Esophagus muscularis mucosa (tissue), 4 donors: ENCODE measurements at regions not wholly inside any gene's neighbourhood (a gene's known extent, or its start where the extent isn't known, plus 50 kb on each side); places are given as distances from the start of the nearest gene placed in this dataset.
A peak's percentile ranks its signal among the peaks of the same experiment; 100 is the strongest.

Experiments
- DNase-seq: peaks from one replicate; pipeline ENCODE4 v3.0.0-alpha.2; 2017; ENCODE audit errors: extremely low spot score
- H3K27ac ChIP-seq, 4 donors: fragments of 200-600 bp; sonication (generic); replicated peaks in 1 of 4; 1 replicate in 3 of 4; 2 replicates in 1 of 4; pipeline ENCODE4 v1.5.1; 2016 to 2019; ENCODE audit warnings: mild to moderate bottlenecking in 1 of 4
- H3K27me3 ChIP-seq, 4 donors: fragments of 200-600 bp; sonication (generic); one replicate each; pipeline versions ENCODE4 v1.5.1 to v1.6.0; 2016 to 2019
- H3K36me3 ChIP-seq, 4 donors: fragments of 200-600 bp; sonication (generic); one replicate each; pipeline ENCODE4 v1.5.1; 2016 to 2019
- H3K4me1 ChIP-seq, 4 donors: fragments of 200-600 bp; sonication (generic); one replicate each; pipeline ENCODE4 v1.5.1; 2016 to 2019
- H3K4me3 ChIP-seq, 4 donors: fragments of 200-600 bp; sonication (generic); 1 replicate in 2 of 4; 2 replicates in 2 of 4; pipeline ENCODE4 v1.5.1; 2016 to 2019; ENCODE audit warnings: mild to moderate bottlenecking in 4 of 4, moderate library complexity in 1 of 4
- H3K9me3 ChIP-seq, 4 donors: fragments of 200-600 bp; sonication (generic); 1 replicate in 3 of 4; 2 replicates in 1 of 4; pipeline ENCODE4 v1.5.1; 2016 to 2019
- CTCF ChIP-seq, 3 experiments: fragments of 200-600 bp in 2 of 3; fragments of 450-650 bp in 1 of 3; sonication (generic) in 2 of 3; IDR thresholded peaks; one replicate each; pipeline ENCODE4 v1.5.1; 2017 to 2019; ENCODE audit warnings: antibody characterized with exemption in 3 of 3, mild to moderate bottlenecking in 2 of 3, moderate library complexity in 1 of 3
- EP300 ChIP-seq: sonication (generic); formaldehyde crosslinking; IDR thresholded peaks from one replicate; pipeline ENCODE4 v1.6.1; 2017; ENCODE audit warnings: antibody characterized with exemption
- POLR2A ChIP-seq: fragments of 450-650 bp; IDR thresholded peaks from one replicate; pipeline ENCODE4 v1.6.1; 2017; ENCODE audit warnings: antibody characterized with exemption, moderate library complexity, mild to moderate bottlenecking, low read depth
- POLR2AphosphoS5 ChIP-seq, 2 donors: sonication (generic); formaldehyde crosslinking; IDR thresholded peaks; one replicate each; pipeline ENCODE4 v1.6.1; 2017; ENCODE audit warnings: antibody characterized with exemption in 2 of 2
- WGBS: methylation state at CpG from one replicate; pipeline ENCODE4 v1.1.5; 2018; 5-methylcytosine and 5-hydroxymethylcytosine counted together
- intact Hi-C: fragments of 100-400 bp; cut with DNase I; formaldehyde crosslinking; loops from one replicate; pipeline ENCODE4 v1.15.1; 2023

- Histone ChIP-seq H3K36me3 (no peaks in the 10 kb centered on the region), H3K4me1 (peaks cover 0 to 20% (median 18%) of the 10 kb centered on the region in 4 donors), H3K27me3 (no peaks in the 10 kb centered on the region), H3K4me3 (peak overlapping the region in 1 of 4 donors; percentile 5), H3K9me3 (no peaks in the 10 kb centered on the region), H3K27ac (peak overlapping the region in 3 of 4 donors; percentile 0 to 38 (median 34))
- intact Hi-C loops, result loop anchor here (5.0 kb wide), 1 partner anchor 210 kb away; no protein-coding TSS in a partner anchor
- no peak for TF ChIP-seq EP300
- no peak for TF ChIP-seq POLR2AphosphoS5 (IDR thresholded peaks at IDR 0.05)
- no peak for TF ChIP-seq CTCF (IDR thresholded peaks at IDR 0.05)
- peak; percentile 91 for DNase-seq
- WGBS, result 24% methylated on average over 18 of the region's 18 CpGs
Measured at GRCh38 chr6:168157272-168158212, 78.5 kb upstream of the FRMD1 start.

DNA sequence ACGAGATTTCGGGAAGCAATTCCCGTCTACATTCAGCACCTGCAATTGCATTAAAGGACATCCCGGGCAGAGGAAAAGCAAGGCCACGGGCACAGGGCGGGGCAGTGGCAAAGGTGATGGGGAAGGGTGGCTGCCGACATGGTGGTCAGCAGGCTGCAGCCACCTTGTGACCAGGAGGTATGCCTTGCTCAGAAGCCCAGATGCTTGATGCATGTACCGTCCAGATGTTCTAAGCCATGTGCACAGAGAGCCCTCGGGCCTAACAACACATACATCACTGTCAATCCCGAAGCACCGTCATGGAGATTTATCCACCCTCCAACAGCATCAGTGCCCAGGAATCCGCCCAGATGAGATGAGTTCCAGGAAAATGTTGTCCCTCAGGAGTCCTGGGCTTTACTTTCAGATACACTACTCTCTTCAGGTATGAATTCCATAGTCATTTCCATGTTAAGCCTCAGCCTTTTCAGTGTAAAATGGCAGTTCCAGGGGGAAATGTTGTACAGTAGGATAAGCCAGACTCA lies 77.8 kb upstream of the FRMD1 start:
- intact Hi-C loops, result loop anchor here (5.0 kb wide), 1 partner anchor 210 kb away; no protein-coding TSS in a partner anchor
- Histone ChIP-seq H3K36me3 (no peaks in the 10 kb centered on the region), H3K9me3 (no peaks in the 10 kb centered on the region), H3K4me1 (peaks cover 0 to 22% (median 20%) of the 10 kb centered on the region in 4 donors), H3K4me3 (no peak overlapping the region), H3K27me3 (no peaks in the 10 kb centered on the region), H3K27ac (peak overlapping the region in 2 of 4 donors; percentile 0 to 34)
- WGBS, result 90% methylated on average over 9 of the region's 12 CpGs
- peak; percentile 60 for DNase-seq
- no peak for TF ChIP-seq CTCF (IDR thresholded peaks at IDR 0.05)
- TF ChIP-seq POLR2AphosphoS5 (IDR thresholded peaks at IDR 0.05), result no peak
- TF ChIP-seq POLR2A, result no peak
- no peak for TF ChIP-seq EP300

GRCh38 chr6:168155821-168156741 lies 77.1 kb upstream of the FRMD1 start:
- 89% methylated on average over 24 of the region's 24 CpGs for WGBS
- Histone ChIP-seq H3K4me1 (peaks cover 0 to 22% (median 20%) of the 10 kb centered on the region in 4 donors), H3K36me3 (no peaks in the 10 kb centered on the region), H3K4me3 (no peak overlapping the region), H3K27me3 (no peaks in the 10 kb centered on the region), H3K9me3 (no peaks in the 10 kb centered on the region), H3K27ac (no peak overlapping the region)
- TF ChIP-seq POLR2A, result no peak
- TF ChIP-seq POLR2AphosphoS5 (IDR thresholded peaks at IDR 0.05), result no peak
- no peak for TF ChIP-seq CTCF (IDR thresholded peaks at IDR 0.05)
- no peak for TF ChIP-seq EP300
- DNase-seq, result peak; percentile 80
- intact Hi-C loops, result loop anchor here (5.0 kb wide), 1 partner anchor 211 kb away; no protein-coding TSS in a partner anchor

DNA sequence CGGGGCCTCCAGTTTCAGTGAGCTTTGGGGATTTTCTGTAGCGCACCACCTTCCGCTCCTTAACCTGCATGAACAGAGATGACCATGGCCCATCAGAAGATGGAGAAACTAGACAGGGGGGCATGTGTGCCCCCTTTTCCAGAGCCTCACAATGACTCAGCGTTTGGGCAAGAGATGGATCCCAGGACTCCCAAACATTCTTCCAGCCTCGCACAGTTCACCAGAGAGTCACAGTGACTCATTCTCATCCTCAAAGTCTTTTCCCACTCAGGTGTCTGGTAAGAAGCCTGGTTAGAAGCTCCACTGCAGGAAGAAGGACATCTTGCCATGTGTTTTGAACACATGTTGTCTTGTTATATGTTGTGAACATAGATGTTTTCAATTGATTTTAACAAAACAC lies 76.2 kb upstream of the FRMD1 start:
- no peak overlapping the region for H3K27ac ChIP-seq
- no peaks in the 10 kb centered on the region for H3K9me3 ChIP-seq
- H3K27me3 ChIP-seq, result peaks cover 0 to 8% (median 0%) of the 10 kb centered on the region in 4 donors
- no peaks in the 10 kb centered on the region for H3K36me3 ChIP-seq
- peaks cover 0 to 23% (median 23%) of the 10 kb centered on the region in 4 donors for H3K4me1 ChIP-seq
- H3K4me3 ChIP-seq, result no peak overlapping the region
- DNase-seq, result peak; percentile 77
- intact Hi-C loops, result loop anchor here (5.0 kb wide), 1 partner anchor 212 kb away; no protein-coding TSS in a partner anchor
- no peak for TF ChIP-seq POLR2AphosphoS5 (IDR thresholded peaks at IDR 0.05)
- no peak for TF ChIP-seq CTCF (IDR thresholded peaks at IDR 0.05)
- TF ChIP-seq EP300, result no peak
- no peak for TF ChIP-seq POLR2A
- WGBS, result 84% methylated on average over 5 of the region's 5 CpGs
